ENCODE measurements at regions not wholly inside any gene's neighbourhood (a gene's known extent, or its start where the extent isn't known, plus 50 kb on each side); places are given as distances from the start of the nearest gene placed in this dataset.

DNA sequence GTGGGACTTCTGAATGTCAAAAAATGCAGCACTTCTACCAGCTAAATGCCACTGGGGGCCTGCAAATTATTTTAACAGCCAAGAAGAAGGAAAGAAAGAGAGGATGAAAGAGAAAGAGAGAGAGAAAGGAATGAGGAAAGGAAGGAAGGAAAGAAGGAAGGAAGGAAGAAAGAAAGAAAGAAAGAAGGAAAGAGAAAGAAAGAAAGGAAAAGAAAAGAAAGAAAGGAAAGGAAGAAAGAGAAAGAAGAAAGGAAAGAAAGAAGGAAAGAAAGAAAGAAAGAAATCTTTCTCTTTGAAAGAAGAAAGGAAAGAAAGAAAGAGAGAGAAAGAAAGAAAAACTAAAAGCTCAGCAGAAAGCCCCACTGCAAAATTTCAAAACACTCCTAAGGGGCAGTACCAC lies 69.2 kb upstream of the SV2C start:
- DNase-seq (ENCODE audit: low read depth in 1 of 2, low spot score in 1 of 2) = no peak
- no peak overlapping the region for H3K4me3 ChIP-seq (replicated peaks; ENCODE audit: insufficient read depth, low read length)
- no peaks in the 10 kb centered on the region for H3K27me3 ChIP-seq (ENCODE audit: insufficient read depth, poor library complexity, severe bottlenecking)
- no peak overlapping the region for H3K27ac ChIP-seq (replicated peaks)
- TF ChIP-seq GABPA (IDR thresholded peaks at IDR 0.05; ENCODE audit: low read depth) (no peak), POLR2AphosphoS5 (IDR thresholded peaks at IDR 0.05; ENCODE audit: low read depth) (no peak), SPI1 (IDR thresholded peaks at IDR 0.05; ENCODE audit: borderline replicate concordance, low read depth) (no peak)
- TF ChIP-seq, protein P1, sequence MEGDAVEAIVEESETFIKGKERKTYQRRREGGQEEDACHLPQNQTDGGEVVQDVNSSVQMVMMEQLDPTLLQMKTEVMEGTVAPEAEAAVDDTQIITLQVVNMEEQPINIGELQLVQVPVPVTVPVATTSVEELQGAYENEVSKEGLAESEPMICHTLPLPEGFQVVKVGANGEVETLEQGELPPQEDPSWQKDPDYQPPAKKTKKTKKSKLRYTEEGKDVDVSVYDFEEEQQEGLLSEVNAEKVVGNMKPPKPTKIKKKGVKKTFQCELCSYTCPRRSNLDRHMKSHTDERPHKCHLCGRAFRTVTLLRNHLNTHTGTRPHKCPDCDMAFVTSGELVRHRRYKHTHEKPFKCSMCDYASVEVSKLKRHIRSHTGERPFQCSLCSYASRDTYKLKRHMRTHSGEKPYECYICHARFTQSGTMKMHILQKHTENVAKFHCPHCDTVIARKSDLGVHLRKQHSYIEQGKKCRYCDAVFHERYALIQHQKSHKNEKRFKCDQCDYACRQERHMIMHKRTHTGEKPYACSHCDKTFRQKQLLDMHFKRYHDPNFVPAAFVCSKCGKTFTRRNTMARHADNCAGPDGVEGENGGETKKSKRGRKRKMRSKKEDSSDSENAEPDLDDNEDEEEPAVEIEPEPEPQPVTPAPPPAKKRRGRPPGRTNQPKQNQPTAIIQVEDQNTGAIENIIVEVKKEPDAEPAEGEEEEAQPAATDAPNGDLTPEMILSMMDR (IDR thresholded peaks at IDR 0.05; ENCODE audit: insufficient read depth, low read length) = no peak
- TF ChIP-seq, protein P2, sequence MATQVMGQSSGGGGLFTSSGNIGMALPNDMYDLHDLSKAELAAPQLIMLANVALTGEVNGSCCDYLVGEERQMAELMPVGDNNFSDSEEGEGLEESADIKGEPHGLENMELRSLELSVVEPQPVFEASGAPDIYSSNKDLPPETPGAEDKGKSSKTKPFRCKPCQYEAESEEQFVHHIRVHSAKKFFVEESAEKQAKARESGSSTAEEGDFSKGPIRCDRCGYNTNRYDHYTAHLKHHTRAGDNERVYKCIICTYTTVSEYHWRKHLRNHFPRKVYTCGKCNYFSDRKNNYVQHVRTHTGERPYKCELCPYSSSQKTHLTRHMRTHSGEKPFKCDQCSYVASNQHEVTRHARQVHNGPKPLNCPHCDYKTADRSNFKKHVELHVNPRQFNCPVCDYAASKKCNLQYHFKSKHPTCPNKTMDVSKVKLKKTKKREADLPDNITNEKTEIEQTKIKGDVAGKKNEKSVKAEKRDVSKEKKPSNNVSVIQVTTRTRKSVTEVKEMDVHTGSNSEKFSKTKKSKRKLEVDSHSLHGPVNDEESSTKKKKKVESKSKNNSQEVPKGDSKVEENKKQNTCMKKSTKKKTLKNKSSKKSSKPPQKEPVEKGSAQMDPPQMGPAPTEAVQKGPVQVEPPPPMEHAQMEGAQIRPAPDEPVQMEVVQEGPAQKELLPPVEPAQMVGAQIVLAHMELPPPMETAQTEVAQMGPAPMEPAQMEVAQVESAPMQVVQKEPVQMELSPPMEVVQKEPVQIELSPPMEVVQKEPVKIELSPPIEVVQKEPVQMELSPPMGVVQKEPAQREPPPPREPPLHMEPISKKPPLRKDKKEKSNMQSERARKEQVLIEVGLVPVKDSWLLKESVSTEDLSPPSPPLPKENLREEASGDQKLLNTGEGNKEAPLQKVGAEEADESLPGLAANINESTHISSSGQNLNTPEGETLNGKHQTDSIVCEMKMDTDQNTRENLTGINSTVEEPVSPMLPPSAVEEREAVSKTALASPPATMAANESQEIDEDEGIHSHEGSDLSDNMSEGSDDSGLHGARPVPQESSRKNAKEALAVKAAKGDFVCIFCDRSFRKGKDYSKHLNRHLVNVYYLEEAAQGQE (IDR thresholded peaks at IDR 0.05; ENCODE audit: insufficient replicate concordance, low read depth) = no peak

DNA sequence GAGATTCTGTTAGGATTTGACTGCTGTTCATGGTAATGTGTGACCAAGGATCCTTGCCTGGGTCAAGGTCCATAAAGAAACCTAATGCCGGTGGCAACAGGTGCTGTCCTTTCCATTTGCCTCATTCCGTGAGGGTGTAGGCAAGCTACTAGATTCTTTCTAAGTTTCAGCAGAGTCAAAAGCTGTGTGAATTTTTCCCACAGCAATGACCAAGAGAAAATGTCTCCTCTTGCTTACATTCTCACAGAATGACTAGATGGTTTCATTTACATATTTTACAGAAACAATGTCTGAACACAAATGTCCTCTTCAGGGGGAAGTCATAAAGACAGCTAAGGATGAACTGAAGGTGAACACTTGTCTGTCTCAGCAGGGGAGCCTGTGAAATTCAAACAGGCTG lies 75.3 kb upstream of the SV2C start:
- DNase-seq (ENCODE audit: low read depth in 1 of 2, low spot score in 1 of 2) = no peak

DNA sequence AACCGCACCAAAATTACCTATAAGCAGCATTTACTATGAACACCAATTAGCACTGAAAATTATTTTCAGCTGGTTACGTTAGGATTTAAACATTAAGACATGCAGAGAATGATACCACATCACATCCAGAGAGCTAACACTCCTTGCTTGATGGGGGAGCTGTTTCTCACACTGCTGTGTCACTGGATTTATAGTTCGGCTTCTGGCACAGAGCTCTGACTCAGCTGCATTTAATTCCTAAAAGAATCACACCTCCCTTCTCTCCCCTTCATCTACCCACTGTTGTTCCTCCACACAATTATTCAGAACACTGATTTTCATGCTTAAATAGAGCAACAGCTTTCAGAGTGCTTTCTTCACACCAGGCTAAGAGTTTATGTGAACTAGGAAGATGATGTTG lies 82.6 kb upstream of the SV2C start:
- DNase-seq (ENCODE audit: low read depth in 1 of 2, low spot score in 1 of 2) = no peak

More for the DNA sequence above, 75.3 kb upstream of the SV2C start:
- H3K27me3 ChIP-seq (ENCODE audit: insufficient read depth, poor library complexity, severe bottlenecking) = no peaks in the 10 kb centered on the region
- H3K4me3 ChIP-seq (replicated peaks; ENCODE audit: insufficient read depth, low read length) = no peak overlapping the region
- H3K27ac ChIP-seq (replicated peaks) = no peak overlapping the region
- TF ChIP-seq GABPA (IDR thresholded peaks at IDR 0.05; ENCODE audit: low read depth) (no peak), SPI1 (IDR thresholded peaks at IDR 0.05; ENCODE audit: borderline replicate concordance, low read depth) (no peak), POLR2AphosphoS5 (IDR thresholded peaks at IDR 0.05; ENCODE audit: low read depth) (no peak)
- TF ChIP-seq, protein P1 (IDR thresholded peaks at IDR 0.05; ENCODE audit: insufficient read depth, low read length) = no peak
- TF ChIP-seq, protein P2 (IDR thresholded peaks at IDR 0.05; ENCODE audit: insufficient replicate concordance, low read depth) = no peak

More for the DNA sequence above, 82.6 kb upstream of the SV2C start:
- no peak overlapping the region for H3K27ac ChIP-seq (replicated peaks)
- H3K4me3 ChIP-seq (replicated peaks; ENCODE audit: insufficient read depth, low read length) = no peak overlapping the region
- H3K27me3 ChIP-seq (ENCODE audit: insufficient read depth, poor library complexity, severe bottlenecking) = no peaks in the 10 kb centered on the region
- no peak for TF ChIP-seq POLR2AphosphoS5 (IDR thresholded peaks at IDR 0.05; ENCODE audit: low read depth)
- TF ChIP-seq, protein P1 (IDR thresholded peaks at IDR 0.05; ENCODE audit: insufficient read depth, low read length) = no peak
- TF ChIP-seq, protein P2 (IDR thresholded peaks at IDR 0.05; ENCODE audit: insufficient replicate concordance, low read depth) = no peak
- TF ChIP-seq SPI1 (IDR thresholded peaks at IDR 0.05; ENCODE audit: borderline replicate concordance, low read depth) = no peak
- no peak for TF ChIP-seq GABPA (IDR thresholded peaks at IDR 0.05; ENCODE audit: low read depth)

Data from HL-60 (cell line).